NCI-H1436 (cell line): ENCODE measurements at regions not wholly inside any gene's neighbourhood (a gene's known extent, or its start where the extent isn't known, plus 50 kb on each side); places are given as distances from the start of the nearest gene placed in this dataset.

ENCODE experiments used
- DNase-seq: peaks from one replicate; lab custom pipeline; 2025; lab: John Stamatoyannopoulos, UW

DNA sequence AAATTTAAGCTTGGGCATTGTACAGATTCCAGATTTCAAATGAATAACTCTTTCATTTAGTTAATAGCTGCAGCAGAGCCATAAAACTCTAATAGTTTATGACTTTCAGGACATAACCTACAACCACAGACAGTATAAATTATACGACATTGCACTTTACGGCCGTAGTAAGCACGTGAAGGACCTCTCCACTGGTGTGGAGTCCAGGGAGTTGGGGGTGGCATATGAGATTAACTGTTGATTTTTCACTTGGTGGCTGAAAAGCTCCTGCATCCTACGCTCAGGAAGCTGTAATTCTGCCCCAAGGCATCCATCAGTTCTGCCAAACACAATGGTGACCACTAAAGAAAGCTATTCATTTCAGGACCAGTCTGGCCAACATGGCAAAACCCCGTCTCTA lies 376.2 kb downstream of the SOX11 start:
- no peak for DNase-seq

- peak; percentile 89 for DNase-seq
Observed at GRCh38 chr2:6069381-6069780, 377.2 kb downstream of the SOX11 start.

DNA sequence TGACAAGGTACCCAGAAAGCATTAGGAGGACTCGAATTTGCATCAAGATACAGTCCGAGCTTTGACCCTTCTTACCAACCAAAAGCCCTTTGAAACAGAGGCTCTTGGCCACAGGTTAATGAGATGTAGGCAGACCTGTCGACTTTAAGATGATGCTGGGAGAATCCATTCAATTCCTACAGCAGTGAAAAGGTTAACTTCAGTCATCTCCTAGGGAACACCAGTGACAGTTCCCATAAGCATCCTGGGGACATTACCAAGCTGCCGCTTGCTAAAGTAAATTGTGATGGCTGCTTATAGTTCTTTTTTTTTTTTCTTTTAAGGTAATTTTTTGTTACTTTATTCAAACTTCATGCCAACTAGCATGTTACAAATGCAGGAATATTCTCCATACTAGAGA lies 379.3 kb downstream of the SOX11 start:
- DNase-seq, result no peak

- no peak for DNase-seq
Observed at GRCh38 chr2:6072276-6072675, 380.1 kb downstream of the SOX11 start.

- DNase-seq, result no peak
Observed at GRCh38 chr2:6072768-6073167, 380.6 kb downstream of the SOX11 start.

- DNase-seq, result peak; percentile 57
Observed at GRCh38 chr2:6073191-6074088, 381.3 kb downstream of the SOX11 start.

- DNase-seq, result peak; percentile 29
Observed at GRCh38 chr2:6074089-6074643, 382.0 kb downstream of the SOX11 start.

GRCh38 chr2:6077585-6077984 lies 385.4 kb downstream of the SOX11 start:
- peak; percentile 26 for DNase-seq

GRCh38 chr2:6078414-6078813 lies 386.2 kb downstream of the SOX11 start:
- DNase-seq, result no peak

- no peak for DNase-seq
Observed at GRCh38 chr2:6079405-6079804, 387.2 kb downstream of the SOX11 start.

- no peak for DNase-seq
Observed at GRCh38 chr2:6080932-6081753, 389.0 kb downstream of the SOX11 start.

DNA sequence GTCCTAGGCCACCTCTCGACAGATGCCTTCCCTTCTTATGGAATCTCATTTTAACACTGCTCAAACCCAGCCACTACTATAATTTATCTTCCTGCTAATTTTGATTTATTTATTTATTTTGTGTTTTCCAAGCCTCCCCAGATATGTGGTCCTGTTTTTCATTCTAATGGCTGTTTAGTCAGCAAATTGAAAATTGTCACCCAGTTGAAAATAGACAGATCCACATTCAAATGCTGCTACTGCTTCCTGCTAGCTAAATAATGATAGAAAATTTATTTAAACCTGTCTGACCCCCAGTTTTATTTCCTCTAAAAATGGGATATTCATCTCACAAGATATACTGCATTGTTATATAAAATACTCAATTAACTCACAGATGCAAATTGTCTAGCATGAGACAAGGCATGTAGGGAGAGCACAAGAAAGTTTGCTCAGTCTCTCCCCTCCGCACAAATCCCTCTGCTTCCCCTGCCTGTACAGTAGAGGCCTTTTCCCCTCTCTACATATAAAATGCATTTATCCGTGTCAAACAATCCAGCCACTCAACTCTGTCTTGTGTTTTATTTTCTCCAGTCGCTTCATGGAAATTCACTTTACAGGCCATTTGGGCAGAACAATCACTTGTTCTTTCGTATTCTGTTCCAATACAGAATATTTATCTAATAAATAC lies 389.9 kb downstream of the SOX11 start:
- DNase-seq, result no peak

GRCh38 chr2:6082625-6083018 lies 390.4 kb downstream of the SOX11 start:
- no peak for DNase-seq

GRCh38 chr2:6083136-6083535 lies 391.0 kb downstream of the SOX11 start:
- no peak for DNase-seq

GRCh38 chr2:6089474-6089873 lies 397.3 kb downstream of the SOX11 start:
- DNase-seq, result no peak

DNA sequence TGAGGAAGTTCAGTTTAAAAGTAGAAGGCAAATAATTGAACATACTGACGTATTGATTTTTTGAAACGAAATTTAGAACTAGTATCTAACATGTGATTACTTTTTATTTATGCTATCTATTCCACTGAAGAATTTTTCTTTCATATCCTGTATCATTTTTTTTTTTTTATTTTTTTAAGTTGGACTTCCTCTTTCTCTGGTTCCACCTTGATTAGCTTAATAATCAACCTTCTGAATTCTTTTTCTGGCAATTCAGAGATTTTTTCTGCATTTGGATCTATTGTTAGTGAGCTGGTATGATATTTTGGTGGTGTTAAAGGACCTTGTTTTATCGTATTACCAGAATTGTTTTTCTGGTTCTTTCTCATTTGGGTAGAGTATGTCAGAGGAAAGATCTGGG lies 411.2 kb downstream of the SOX11 start:
- no peak for DNase-seq

- peak; percentile 94 for DNase-seq
Observed at GRCh38 chr2:6103949-6104348, 411.8 kb downstream of the SOX11 start.

DNA sequence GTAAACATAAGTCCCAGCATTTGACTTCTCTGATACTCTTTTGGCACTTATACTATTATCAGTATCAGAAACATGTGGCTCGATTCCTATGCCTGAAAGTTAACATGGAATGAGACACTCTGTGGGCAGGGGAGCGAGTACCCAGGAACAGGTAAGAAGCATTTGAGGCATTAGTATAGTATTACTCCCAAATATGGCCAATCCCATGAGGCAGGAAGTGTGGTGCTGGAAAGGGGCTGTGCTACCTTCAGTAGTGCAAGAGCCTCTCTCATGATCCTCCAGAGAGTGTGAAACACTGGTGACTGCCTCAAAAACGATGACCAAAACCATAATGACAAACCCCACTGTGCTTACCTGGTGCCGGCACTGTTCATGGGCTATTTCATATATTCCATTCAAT lies 415.1 kb downstream of the SOX11 start:
- no peak for DNase-seq

GRCh38 chr2:6109831-6110230 lies 417.6 kb downstream of the SOX11 start:
- no peak for DNase-seq

DNA sequence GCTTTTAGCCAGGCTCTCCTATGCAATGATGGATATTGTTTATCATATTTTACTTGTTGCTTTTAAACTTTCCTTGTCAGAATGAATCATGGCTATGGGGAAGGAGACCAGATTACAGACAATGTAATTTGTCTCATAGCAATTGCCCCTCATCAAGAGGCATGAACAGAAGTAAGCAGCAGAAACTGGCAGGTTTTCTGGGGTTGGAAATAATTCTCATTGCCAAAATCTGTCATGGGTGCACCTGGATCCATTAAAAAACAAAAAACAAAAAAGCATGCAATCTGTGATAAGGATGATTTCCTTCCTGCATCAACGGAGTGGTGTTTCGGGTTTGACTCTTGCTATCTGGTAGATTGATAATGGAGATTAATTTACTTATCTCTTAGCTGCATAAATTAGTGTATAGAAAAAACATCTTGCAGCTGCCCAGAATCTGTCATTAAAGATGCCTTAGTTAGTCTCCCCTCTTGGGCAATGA lies 419.6 kb downstream of the SOX11 start:
- peak; percentile 28 for DNase-seq

GRCh38 chr2:6113786-6114185 lies 421.6 kb downstream of the SOX11 start:
- DNase-seq, result no peak

DNA sequence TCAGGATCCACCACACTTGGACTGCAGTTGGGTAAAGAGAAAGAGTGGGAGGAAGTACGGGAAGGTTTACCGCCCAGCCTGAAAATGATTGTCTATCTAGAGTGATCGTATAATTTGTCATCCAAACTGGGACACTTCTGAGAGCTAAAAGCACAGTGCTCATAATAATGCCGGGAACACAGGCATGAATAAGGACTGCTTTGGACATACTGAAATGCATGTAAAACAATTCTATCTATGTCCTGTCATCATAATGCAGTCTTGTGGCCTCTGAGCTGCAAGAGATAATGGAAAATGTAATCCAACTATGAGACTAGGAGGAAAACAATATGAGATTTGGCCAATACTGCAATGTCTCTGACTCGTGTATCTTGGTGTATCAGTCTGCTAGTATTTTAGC lies 435.5 kb downstream of the SOX11 start:
- no peak for DNase-seq
